Vagina (tissue), 2 donors: ENCODE measurements at regions not wholly inside any gene's neighbourhood (a gene's known extent, or its start where the extent isn't known, plus 50 kb on each side); places are given as distances from the start of the nearest gene placed in this dataset.

Experiments
- DNase-seq, 2 donors: peaks; one replicate each; pipeline ENCODE4 v3.0.0-alpha.2; 2017; ENCODE audit errors: extremely low spot score in 2 of 2
- H3K27ac ChIP-seq: fragments of 200-600 bp; sonication (generic); one replicate; pipeline ENCODE4 v1.5.1; 2019
- H3K27me3 ChIP-seq: fragments of 200-600 bp; sonication (generic); one replicate; pipeline ENCODE4 v1.5.1; 2019
- H3K36me3 ChIP-seq, 2 donors: fragments of 200-600 bp; sonication (generic); one replicate each; pipeline ENCODE4 v1.5.1; 2017 to 2019
- H3K4me1 ChIP-seq: fragments of 200-600 bp; sonication (generic); one replicate; pipeline ENCODE4 v1.5.1; 2019
- H3K4me3 ChIP-seq, 2 donors: fragments of 200-600 bp; sonication (generic); 1 replicate in 1 of 2; 2 replicates in 1 of 2; pipeline ENCODE4 v1.5.1; 2016 to 2019
- H3K9me3 ChIP-seq: fragments of 200-600 bp; sonication (generic); one replicate; pipeline ENCODE4 v1.5.1; 2019
- CTCF ChIP-seq, 3 experiments: fragments of 450-650 bp in 2 of 3; fragments of 200-600 bp in 1 of 3; sonication (generic) in 1 of 3; IDR thresholded peaks; one replicate each; pipeline ENCODE4 v1.5.1; 2017 to 2019; ENCODE audit warnings: antibody characterized with exemption in 3 of 3, mild to moderate bottlenecking in 2 of 3, moderate library complexity in 2 of 3
- POLR2A ChIP-seq, 2 donors: fragments of 450-650 bp; IDR thresholded peaks; one replicate each; pipeline ENCODE4 v1.6.1; 2017; ENCODE audit warnings: antibody characterized with exemption in 2 of 2, mild to moderate bottlenecking in 2 of 2, moderate library complexity in 2 of 2
- POLR2AphosphoS5 ChIP-seq, 2 donors: sonication (generic); formaldehyde crosslinking; IDR thresholded peaks; one replicate each; pipeline ENCODE4 v1.9.0; 2017; ENCODE audit warnings: antibody characterized with exemption in 2 of 2, mild to moderate bottlenecking in 2 of 2, low read depth in 1 of 2; ENCODE audit not compliant: insufficient read depth in 1 of 2
- intact Hi-C: fragments of 100-400 bp; cut with DNase I; formaldehyde crosslinking; loops from one replicate; pipeline ENCODE4 v1.15.1; 2023

GRCh38 chr2:217362286-217362685, 502.4 kb upstream of the TNP1 start:
- Histone ChIP-seq H3K4me3 (no peak overlapping the region), H3K4me1 (peaks cover 36% of the 10 kb centered on the region)

GRCh38 chr2:217361483-217361880, 501.6 kb upstream of the TNP1 start:
- Histone ChIP-seq H3K36me3 (no peaks in the 10 kb centered on the region), H3K4me1 (peaks cover 42% of the 10 kb centered on the region), H3K9me3 (no peaks in the 10 kb centered on the region), H3K27ac (peak overlapping the region; percentile 64), H3K4me3 (no peak overlapping the region), H3K27me3 (no peaks in the 10 kb centered on the region)
- no peak for DNase-seq
- intact Hi-C loops: no loop called here
- TF ChIP-seq POLR2AphosphoS5 (IDR thresholded peaks at IDR 0.05; ENCODE audit: insufficient read depth in 1 of 2, low read depth in 1 of 2) (no peak), CTCF (IDR thresholded peaks at IDR 0.05) (no peak), POLR2A (IDR thresholded peaks at IDR 0.05) (no peak)

More at GRCh38 chr2:217362286-217362685, 502.4 kb upstream of the TNP1 start:
- Histone ChIP-seq H3K36me3 (no peaks in the 10 kb centered on the region), H3K27ac (peak overlapping the region; percentile 64), H3K27me3 (no peaks in the 10 kb centered on the region), H3K9me3 (no peaks in the 10 kb centered on the region)
- no peak for TF ChIP-seq POLR2AphosphoS5 (IDR thresholded peaks at IDR 0.05; ENCODE audit: insufficient read depth in 1 of 2, low read depth in 1 of 2)
- no peak for TF ChIP-seq POLR2A (IDR thresholded peaks at IDR 0.05)
- no peak for TF ChIP-seq CTCF (IDR thresholded peaks at IDR 0.05)
- intact Hi-C loops: no loop called here
- no peak for DNase-seq

GRCh38 chr2:217360781-217361482, 501.1 kb upstream of the TNP1 start:
- Histone ChIP-seq H3K27ac (peak overlapping the region; percentile 64), H3K36me3 (no peaks in the 10 kb centered on the region), H3K4me1 (peaks cover 43% of the 10 kb centered on the region), H3K4me3 (no peak overlapping the region), H3K27me3 (no peaks in the 10 kb centered on the region), H3K9me3 (no peaks in the 10 kb centered on the region)
- intact Hi-C loops: no loop called here
- peak; percentile 19 to 84 for TF ChIP-seq POLR2AphosphoS5 (IDR thresholded peaks at IDR 0.05; ENCODE audit: insufficient read depth in 1 of 2, low read depth in 1 of 2)
- TF ChIP-seq POLR2A (IDR thresholded peaks at IDR 0.05): no peak
- DNase-seq: no peak

GRCh38 chr2:217360111-217360510, 500.2 kb upstream of the TNP1 start:
- Histone ChIP-seq H3K27me3 (no peaks in the 10 kb centered on the region), H3K27ac (peak overlapping the region; percentile 64), H3K36me3 (no peaks in the 10 kb centered on the region), H3K9me3 (no peaks in the 10 kb centered on the region), H3K4me1 (peaks cover 43% of the 10 kb centered on the region), H3K4me3 (no peak overlapping the region)
- intact Hi-C loops: no loop called here
- TF ChIP-seq POLR2A (IDR thresholded peaks at IDR 0.05): no peak
- TF ChIP-seq POLR2AphosphoS5 (IDR thresholded peaks at IDR 0.05; ENCODE audit: insufficient read depth in 1 of 2, low read depth in 1 of 2): no peak
- TF ChIP-seq CTCF (IDR thresholded peaks at IDR 0.05): no peak
- DNase-seq: no peak

- intact Hi-C loops: loop anchor here (10.0 kb wide), 1 partner anchor 673 kb away; no protein-coding TSS in a partner anchor
- H3K27me3 ChIP-seq: no peaks in the 10 kb centered on the region
- H3K4me3 ChIP-seq: no peak overlapping the region
- TF ChIP-seq POLR2AphosphoS5 (IDR thresholded peaks at IDR 0.05; ENCODE audit: insufficient read depth in 1 of 2, low read depth in 1 of 2) (no peak), POLR2A (IDR thresholded peaks at IDR 0.05) (no peak), CTCF (IDR thresholded peaks at IDR 0.05) (no peak)
- no peak for DNase-seq
- H3K36me3 ChIP-seq: no peaks in the 10 kb centered on the region
- no peaks in the 10 kb centered on the region for H3K9me3 ChIP-seq
- H3K27ac ChIP-seq: no peak overlapping the region
- H3K4me1 ChIP-seq: peaks cover 41% of the 10 kb centered on the region
Measured at GRCh38 chr2:217357886-217358620, 498.2 kb upstream of the TNP1 start.
